ENCODE measurements at regions not wholly inside any gene's neighbourhood (a gene's known extent, or its start where the extent isn't known, plus 50 kb on each side); places are given as distances from the start of the nearest gene placed in this dataset.
"Not testable (repeated sequence)": the region's sequence is repeated elsewhere in the genome, so short reads cannot be mapped to it uniquely, and the experiment has no call there.

DNA sequence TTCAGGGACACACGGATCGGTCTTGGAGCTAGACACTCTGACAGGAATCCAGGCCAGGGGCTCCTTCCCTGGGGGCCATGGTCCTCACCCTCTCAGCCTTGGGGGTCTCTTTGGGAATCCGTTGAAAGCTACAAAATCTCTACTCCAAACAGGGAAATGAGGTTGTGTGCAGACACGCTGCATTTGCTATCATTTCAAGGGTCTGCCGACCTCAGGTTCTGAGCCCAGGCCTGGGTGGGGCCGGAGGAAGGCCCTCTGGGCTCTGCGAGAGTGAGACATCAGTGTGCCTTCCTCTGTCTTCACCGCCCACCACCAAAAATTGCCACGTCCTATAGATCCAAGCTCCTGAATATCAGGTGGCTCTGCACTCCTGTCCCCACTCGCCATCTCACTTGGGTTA, 74.4 kb upstream of the FGF3 start:
- no peak for DNase-seq
- no peak for TF ChIP-seq CTCF (IDR thresholded peaks at IDR 0.05; ENCODE audit: low read depth, low read length)
- peaks cover 43% of the 10 kb centered on the region for H3K4me1 ChIP-seq
- no peaks in the 10 kb centered on the region for H3K9me3 ChIP-seq
- H3K27me3 ChIP-seq: no peaks in the 10 kb centered on the region
- no peaks in the 10 kb centered on the region for H3K36me3 ChIP-seq
- H3K4me3 ChIP-seq (ENCODE audit: low read depth, low read length): no peak overlapping the region; the same call in 1 of the 2 replicates

GRCh38 chr11:69894181-69894611, 75.0 kb upstream of the FGF3 start:
- Histone ChIP-seq H3K4me3 (ENCODE audit: low read depth, low read length) (no peak overlapping the region), H3K36me3 (no peaks in the 10 kb centered on the region), H3K4me1 (peaks cover 37% of the 10 kb centered on the region), H3K9me3 (no peaks in the 10 kb centered on the region), H3K27me3 (no peaks in the 10 kb centered on the region)
- peak; percentile 65 for DNase-seq
- TF ChIP-seq CTCF (IDR thresholded peaks at IDR 0.05; ENCODE audit: low read depth, low read length): no peak

- TF ChIP-seq CTCF (IDR thresholded peaks at IDR 0.05; ENCODE audit: low read depth, low read length): no peak
- Histone ChIP-seq H3K9me3 (no peaks in the 10 kb centered on the region), H3K36me3 (no peaks in the 10 kb centered on the region), H3K4me3 (ENCODE audit: low read depth, low read length) (no peak overlapping the region), H3K27me3 (no peaks in the 10 kb centered on the region), H3K4me1 (peaks cover 33% of the 10 kb centered on the region)
- DNase-seq: no peak
Measured at GRCh38 chr11:69894648-69895047, 75.4 kb upstream of the FGF3 start.

DNA sequence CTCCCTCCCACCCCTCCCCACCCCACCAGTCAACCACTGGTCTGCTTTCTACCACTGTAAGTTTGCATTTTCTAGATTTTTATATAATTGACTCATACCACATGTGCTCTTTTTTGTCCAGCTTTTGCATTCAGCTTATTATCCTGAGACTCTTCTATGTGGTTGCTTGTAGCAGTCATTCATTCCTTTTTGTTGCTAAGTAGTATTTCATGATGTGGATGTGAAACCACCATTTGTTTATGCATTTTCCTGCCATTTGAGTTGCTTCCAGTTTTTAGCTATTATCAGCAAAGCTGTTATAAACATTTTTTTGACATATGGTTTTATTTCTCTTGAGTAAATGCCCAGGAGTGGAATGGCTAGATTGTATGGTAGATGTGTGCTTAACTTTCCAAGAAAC, 77.0 kb upstream of the FGF3 start:
- Histone ChIP-seq H3K9me3 (no peaks in the 10 kb centered on the region), H3K27me3 (no peaks in the 10 kb centered on the region), H3K36me3 (no peaks in the 10 kb centered on the region), H3K4me1 (peaks cover 33% of the 10 kb centered on the region), H3K4me3 (ENCODE audit: low read depth, low read length) (no peak overlapping the region)
- DNase-seq: no peak
- TF ChIP-seq CTCF (IDR thresholded peaks at IDR 0.05; ENCODE audit: low read depth, low read length): no peak

DNA sequence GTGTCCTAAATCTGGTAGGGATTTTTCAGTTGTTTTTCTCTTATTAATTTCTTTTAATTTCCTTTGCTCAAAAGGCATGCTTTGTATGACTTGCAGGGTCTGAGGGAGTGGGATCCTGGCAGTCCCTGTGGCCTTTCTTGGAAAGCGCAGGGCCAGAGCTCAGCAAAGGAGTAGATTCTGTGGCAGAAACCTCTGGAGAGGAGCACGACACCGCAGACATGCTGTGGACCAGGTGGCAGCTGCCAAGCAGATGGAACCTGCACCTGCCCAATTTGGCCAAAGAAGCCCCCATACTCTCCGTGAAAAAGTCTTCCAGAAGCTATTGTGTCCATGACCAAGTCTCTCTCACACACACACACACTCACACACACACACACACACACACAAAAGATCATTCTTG, 78.9 kb upstream of the FGF3 start:
- no peaks in the 10 kb centered on the region for H3K9me3 ChIP-seq
- H3K4me1 ChIP-seq: peaks cover 21% of the 10 kb centered on the region
- no peak for TF ChIP-seq CTCF (IDR thresholded peaks at IDR 0.05; ENCODE audit: low read depth, low read length)
- H3K36me3 ChIP-seq: no peaks in the 10 kb centered on the region
- no peak overlapping the region for H3K4me3 ChIP-seq (ENCODE audit: low read depth, low read length)
- H3K27me3 ChIP-seq: no peaks in the 10 kb centered on the region
- DNase-seq: no peak

GRCh38 chr11:69899957-69900821, 81.0 kb upstream of the FGF3 start:
- Histone ChIP-seq H3K4me3 (ENCODE audit: low read depth, low read length) (no peak overlapping the region), H3K4me1 (peaks cover 10% of the 10 kb centered on the region), H3K27me3 (no peaks in the 10 kb centered on the region), H3K9me3 (no peaks in the 10 kb centered on the region), H3K36me3 (no peaks in the 10 kb centered on the region)
- no peak for TF ChIP-seq CTCF (IDR thresholded peaks at IDR 0.05; ENCODE audit: low read depth, low read length)
- no peak for DNase-seq

DNA sequence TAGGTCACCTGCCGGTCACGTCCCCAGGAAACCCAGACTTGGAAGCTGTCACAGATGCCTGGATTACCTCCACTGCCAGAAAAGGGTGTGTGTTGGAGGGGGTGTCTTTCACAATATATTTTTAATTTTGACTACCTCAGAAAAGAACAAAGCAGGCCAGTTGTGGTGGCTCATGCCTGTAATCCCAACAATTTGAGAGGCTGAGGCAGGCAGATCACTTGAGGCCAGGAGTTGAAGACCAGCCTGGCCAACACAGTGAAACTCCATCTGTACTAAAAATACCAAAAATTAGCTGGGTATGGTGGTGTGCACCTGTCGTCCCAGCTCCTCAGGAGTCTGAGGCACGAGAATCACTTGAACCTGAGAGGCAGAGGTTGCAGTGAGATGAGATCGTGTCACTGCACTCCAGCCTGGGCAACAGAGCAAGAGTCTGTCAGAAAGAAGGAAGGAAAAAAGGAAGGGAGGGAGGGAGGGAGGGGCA, 81.6 kb upstream of the FGF3 start:
- DNase-seq; H3K36me3 ChIP-seq; H3K4me1 ChIP-seq; H3K4me3 ChIP-seq (ENCODE audit: low read depth, low read length); H3K9me3 ChIP-seq; H3K27me3 ChIP-seq: not testable (repeated sequence)
